ENCODE measurements at regions not wholly inside any gene's neighbourhood (a gene's known extent, or its start where the extent isn't known, plus 50 kb on each side); places are given as distances from the start of the nearest gene placed in this dataset.

- H3K4me3 ChIP-seq (ENCODE audit: low read depth in 1 of 2, low read length in 1 of 2), result no peak overlapping the region
- peaks cover 2 to 20% of the 10 kb centered on the region in 2 experiments for H3K4me1 ChIP-seq (ENCODE audit: control insufficient read depth in 1 of 2, insufficient read depth in 1 of 2, low read depth in 1 of 2, low read length in 1 of 2)
- H3K9me3 ChIP-seq, result no peaks in the 10 kb centered on the region
- H3K27me3 ChIP-seq, result no peaks in the 10 kb centered on the region
- no peaks in the 10 kb centered on the region for H3K36me3 ChIP-seq
- TF ChIP-seq, protein P1, sequence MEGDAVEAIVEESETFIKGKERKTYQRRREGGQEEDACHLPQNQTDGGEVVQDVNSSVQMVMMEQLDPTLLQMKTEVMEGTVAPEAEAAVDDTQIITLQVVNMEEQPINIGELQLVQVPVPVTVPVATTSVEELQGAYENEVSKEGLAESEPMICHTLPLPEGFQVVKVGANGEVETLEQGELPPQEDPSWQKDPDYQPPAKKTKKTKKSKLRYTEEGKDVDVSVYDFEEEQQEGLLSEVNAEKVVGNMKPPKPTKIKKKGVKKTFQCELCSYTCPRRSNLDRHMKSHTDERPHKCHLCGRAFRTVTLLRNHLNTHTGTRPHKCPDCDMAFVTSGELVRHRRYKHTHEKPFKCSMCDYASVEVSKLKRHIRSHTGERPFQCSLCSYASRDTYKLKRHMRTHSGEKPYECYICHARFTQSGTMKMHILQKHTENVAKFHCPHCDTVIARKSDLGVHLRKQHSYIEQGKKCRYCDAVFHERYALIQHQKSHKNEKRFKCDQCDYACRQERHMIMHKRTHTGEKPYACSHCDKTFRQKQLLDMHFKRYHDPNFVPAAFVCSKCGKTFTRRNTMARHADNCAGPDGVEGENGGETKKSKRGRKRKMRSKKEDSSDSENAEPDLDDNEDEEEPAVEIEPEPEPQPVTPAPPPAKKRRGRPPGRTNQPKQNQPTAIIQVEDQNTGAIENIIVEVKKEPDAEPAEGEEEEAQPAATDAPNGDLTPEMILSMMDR (IDR thresholded peaks at IDR 0.05), result no peak
- H3K27ac ChIP-seq, result no peak overlapping the region
These were observed 56.6 kb upstream of the ABCA1 start for GRCh38 chr9:104984542-104984941.

DNA sequence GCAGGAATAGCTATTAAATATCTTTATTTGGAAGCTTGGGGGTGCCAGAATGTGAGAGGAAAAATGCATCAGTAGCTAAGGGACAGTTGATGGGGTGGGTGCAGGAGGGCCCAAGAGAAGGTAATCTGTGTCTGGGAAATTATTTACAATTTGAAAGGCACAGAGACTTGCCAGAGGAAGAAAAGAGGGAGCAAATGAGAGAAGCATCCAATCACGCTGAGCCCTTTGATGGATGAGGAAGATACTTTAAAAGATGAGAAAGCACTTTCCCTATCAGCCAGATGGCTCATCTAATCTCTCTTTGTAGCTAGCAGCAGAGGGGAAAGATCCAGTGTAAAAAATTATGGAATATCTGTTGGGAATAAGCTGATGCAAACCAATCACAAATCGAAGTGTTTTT is 57.0 kb upstream of the ABCA1 start:
- no peak overlapping the region for H3K27ac ChIP-seq
- peaks cover 4 to 24% of the 10 kb centered on the region in 2 experiments for H3K4me1 ChIP-seq (ENCODE audit: control insufficient read depth in 1 of 2, insufficient read depth in 1 of 2, low read depth in 1 of 2, low read length in 1 of 2)
- TF ChIP-seq, protein P1 (IDR thresholded peaks at IDR 0.05), result no peak
- no peaks in the 10 kb centered on the region for H3K27me3 ChIP-seq
- no peak overlapping the region for H3K4me3 ChIP-seq (ENCODE audit: low read depth in 1 of 2, low read length in 1 of 2)
- no peaks in the 10 kb centered on the region for H3K36me3 ChIP-seq
- no peaks in the 10 kb centered on the region for H3K9me3 ChIP-seq

GRCh38 chr9:104986096-104986495 is 58.1 kb upstream of the ABCA1 start:
- H3K36me3 ChIP-seq, result no peaks in the 10 kb centered on the region
- peaks cover 15 to 36% of the 10 kb centered on the region in 2 experiments for H3K4me1 ChIP-seq (ENCODE audit: control insufficient read depth in 1 of 2, insufficient read depth in 1 of 2, low read depth in 1 of 2, low read length in 1 of 2)
- no peak overlapping the region for H3K4me3 ChIP-seq (ENCODE audit: low read depth in 1 of 2, low read length in 1 of 2)
- TF ChIP-seq, protein P1 (IDR thresholded peaks at IDR 0.05), result no peak
- no peaks in the 10 kb centered on the region for H3K27me3 ChIP-seq
- no peak overlapping the region for H3K27ac ChIP-seq
- no peaks in the 10 kb centered on the region for H3K9me3 ChIP-seq

- peaks cover 28 to 51% of the 10 kb centered on the region in 2 experiments for H3K4me1 ChIP-seq (ENCODE audit: control insufficient read depth in 1 of 2, insufficient read depth in 1 of 2, low read depth in 1 of 2, low read length in 1 of 2)
These were observed 59.8 kb upstream of the ABCA1 start for GRCh38 chr9:104987743-104988142.

GRCh38 chr9:104988539-104988938 is 60.6 kb upstream of the ABCA1 start:
- TF ChIP-seq, protein P1 (IDR thresholded peaks at IDR 0.05), result no peak
- peaks cover 35 to 59% of the 10 kb centered on the region in 2 experiments for H3K4me1 ChIP-seq (ENCODE audit: control insufficient read depth in 1 of 2, insufficient read depth in 1 of 2, low read depth in 1 of 2, low read length in 1 of 2)
- H3K27ac ChIP-seq, result no peak overlapping the region
- no peak overlapping the region for H3K4me3 ChIP-seq (ENCODE audit: low read depth in 1 of 2, low read length in 1 of 2)
- no peaks in the 10 kb centered on the region for H3K27me3 ChIP-seq
- H3K9me3 ChIP-seq, result no peaks in the 10 kb centered on the region
- no peaks in the 10 kb centered on the region for H3K36me3 ChIP-seq

More at GRCh38 chr9:104987743-104988142, 59.8 kb upstream of the ABCA1 start:
- Histone ChIP-seq H3K36me3 (no peaks in the 10 kb centered on the region), H3K4me3 (ENCODE audit: low read depth in 1 of 2, low read length in 1 of 2) (no peak overlapping the region), H3K27me3 (no peaks in the 10 kb centered on the region), H3K27ac (no peak overlapping the region), H3K9me3 (no peaks in the 10 kb centered on the region)
- TF ChIP-seq, protein P1 (IDR thresholded peaks at IDR 0.05), result no peak
